Activated T-cell treated with anti-CD3 and anti-CD28 coated beads, Interleukin-2, amount 50 U/mL, for 24 hours (primary cell): ENCODE measurements at regions not wholly inside any gene's neighbourhood (a gene's known extent, or its start where the extent isn't known, plus 50 kb on each side); places are given as distances from the start of the nearest gene placed in this dataset.

Experiments
- DNase-seq: peaks from one replicate; pipeline ENCODE4 v3.0.0-alpha.2; 2020
- H3K27ac Mint-ChIP-seq: 2 replicates; pipeline ENCODE4 v1.8.0; 2020; ENCODE audit warnings: mild to moderate bottlenecking, mixed read lengths
- H3K27me3 Mint-ChIP-seq: 2 replicates; pipeline ENCODE4 v1.8.0; 2020; ENCODE audit warnings: mixed read lengths
- H3K36me3 Mint-ChIP-seq: 2 replicates; pipeline ENCODE4 v1.8.0; 2020; ENCODE audit warnings: low read depth, mixed read lengths
- H3K4me1 Mint-ChIP-seq: 2 replicates; pipeline ENCODE4 v1.8.0; 2020; ENCODE audit warnings: low read depth, mixed read lengths
- H3K4me3 Mint-ChIP-seq: 2 replicates; pipeline ENCODE4 v1.8.0; 2020; ENCODE audit warnings: mild to moderate bottlenecking, moderate library complexity, mixed read lengths
- H3K9me3 Mint-ChIP-seq: 2 replicates; pipeline ENCODE4 v1.8.0; 2020; ENCODE audit warnings: mixed read lengths

DNA sequence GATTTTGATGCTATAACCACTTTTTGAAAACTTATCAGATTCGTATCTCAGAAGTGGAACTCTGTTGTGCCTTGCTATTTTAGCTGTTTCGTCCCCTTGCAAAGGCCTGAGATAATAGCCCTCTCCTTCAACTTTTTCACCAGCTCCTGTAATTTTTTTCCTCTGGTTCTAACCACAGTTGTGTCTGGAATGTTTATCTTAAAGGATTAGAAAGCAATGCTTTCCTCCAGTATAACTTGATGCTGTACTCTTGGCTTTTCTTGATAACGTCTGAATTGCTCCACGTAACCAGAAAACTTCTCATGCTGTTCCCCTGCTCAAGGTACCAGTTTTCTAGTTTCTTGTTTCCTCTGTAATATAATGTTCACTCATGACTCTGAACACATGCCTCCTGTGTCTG lies 209.4 kb downstream of the DTWD2 start:
- no peaks in the 10 kb centered on the region for H3K9me3 Mint-ChIP-seq
- no peaks in the 10 kb centered on the region for H3K4me1 Mint-ChIP-seq
- no peaks in the 10 kb centered on the region for H3K27me3 Mint-ChIP-seq
- H3K4me3 Mint-ChIP-seq: no peak overlapping the region
- DNase-seq: no peak
- H3K27ac Mint-ChIP-seq: no peak overlapping the region
- H3K36me3 Mint-ChIP-seq: no peaks in the 10 kb centered on the region

DNA sequence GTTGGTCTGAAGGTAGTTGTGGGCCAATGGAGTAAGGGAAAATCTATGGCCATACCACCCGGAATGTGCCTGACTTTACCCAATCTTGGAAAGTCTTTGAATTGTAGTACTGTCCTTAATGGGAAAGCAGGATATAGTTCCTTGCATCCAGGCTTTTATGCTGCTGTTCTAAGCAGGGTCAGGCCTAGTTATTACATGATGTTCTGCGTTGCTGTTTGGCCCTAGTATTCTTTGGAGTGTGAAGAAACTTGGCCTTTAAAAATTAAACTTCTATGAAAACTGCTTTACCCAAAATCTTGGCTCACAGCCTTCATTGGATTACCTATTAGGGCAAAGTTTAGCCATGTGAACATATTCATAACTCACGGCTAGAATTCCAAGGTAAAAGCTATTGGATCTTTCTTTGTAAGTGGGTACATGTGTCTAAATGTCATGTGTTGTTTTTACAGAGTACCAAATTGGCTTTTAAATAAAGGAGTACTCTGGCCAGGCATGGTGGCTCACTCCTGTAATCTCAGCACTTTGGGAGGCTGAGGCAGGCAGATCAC lies 211.1 kb downstream of the DTWD2 start:
- Mint-ChIP-seq H3K27me3 (no peaks in the 10 kb centered on the region), H3K4me3 (no peak overlapping the region), H3K36me3 (no peaks in the 10 kb centered on the region), H3K4me1 (no peaks in the 10 kb centered on the region), H3K27ac (no peak overlapping the region), H3K9me3 (no peaks in the 10 kb centered on the region)
- DNase-seq: no peak

DNA sequence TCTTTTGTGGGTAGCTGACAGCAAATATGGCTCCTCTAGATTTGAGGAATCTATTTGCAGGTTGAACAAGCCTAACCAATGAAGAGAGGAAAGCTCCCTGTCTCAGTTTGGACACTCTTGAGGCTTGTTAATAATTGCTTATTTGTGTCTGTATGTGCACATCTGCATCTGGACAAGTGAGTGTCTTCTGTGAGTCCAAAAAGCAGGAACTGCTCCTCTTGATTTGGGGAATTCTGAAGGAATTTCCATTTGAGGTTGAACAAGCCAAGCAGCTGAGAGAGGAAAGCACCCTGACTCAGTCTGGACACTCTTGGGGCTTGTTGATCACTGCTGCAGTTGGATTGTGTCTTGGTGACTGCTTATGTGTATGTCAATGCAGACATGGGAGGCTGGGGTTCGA lies 211.6 kb downstream of the DTWD2 start:
- no peak overlapping the region for H3K27ac Mint-ChIP-seq

DNA sequence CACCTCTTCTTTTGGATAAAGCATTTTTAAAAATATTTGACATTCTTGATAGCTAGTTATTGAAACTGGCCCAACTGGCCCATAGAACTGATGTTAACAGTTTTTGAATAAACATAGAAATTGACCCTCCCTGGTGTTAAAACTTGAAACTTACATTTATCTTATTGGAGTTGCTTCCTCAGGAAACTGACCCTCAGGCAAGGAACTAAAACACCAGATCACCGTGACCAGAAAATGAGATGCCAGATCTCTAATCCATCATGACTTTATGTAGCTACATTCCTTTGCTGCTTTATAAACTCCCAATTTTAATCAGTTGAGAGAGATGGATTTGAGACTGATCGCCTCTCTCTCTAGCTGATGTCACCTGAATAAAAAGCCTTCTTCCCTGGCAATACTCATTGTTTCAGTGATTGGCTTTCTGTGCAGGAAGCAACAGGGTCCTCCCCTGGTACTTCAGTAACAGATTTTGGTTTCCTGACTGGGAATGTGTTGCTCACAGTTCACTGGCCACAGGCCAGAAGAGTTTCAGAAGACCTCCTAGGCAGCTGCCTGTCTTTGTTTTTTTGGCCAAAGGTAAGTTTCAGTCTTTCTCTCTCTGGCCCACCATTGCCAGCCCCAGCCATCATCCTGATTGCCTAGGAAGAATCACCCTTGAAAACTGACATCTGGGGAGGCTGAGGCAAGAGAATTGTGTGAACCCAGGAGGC lies 212.4 kb downstream of the DTWD2 start:
- no peaks in the 10 kb centered on the region for H3K36me3 Mint-ChIP-seq
- no peak overlapping the region for H3K27ac Mint-ChIP-seq
- H3K9me3 Mint-ChIP-seq: no peaks in the 10 kb centered on the region
- no peak overlapping the region for H3K4me3 Mint-ChIP-seq
- H3K4me1 Mint-ChIP-seq: no peaks in the 10 kb centered on the region
- H3K27me3 Mint-ChIP-seq: peaks cover 6% of the 10 kb centered on the region
- DNase-seq: no peak

More for the DNA sequence above, 211.6 kb downstream of the DTWD2 start:
- H3K9me3 Mint-ChIP-seq: no peaks in the 10 kb centered on the region
- H3K36me3 Mint-ChIP-seq: no peaks in the 10 kb centered on the region
- DNase-seq: no peak
- H3K4me3 Mint-ChIP-seq: no peak overlapping the region
- H3K27me3 Mint-ChIP-seq: peaks cover 1% of the 10 kb centered on the region
- no peaks in the 10 kb centered on the region for H3K4me1 Mint-ChIP-seq

DNA sequence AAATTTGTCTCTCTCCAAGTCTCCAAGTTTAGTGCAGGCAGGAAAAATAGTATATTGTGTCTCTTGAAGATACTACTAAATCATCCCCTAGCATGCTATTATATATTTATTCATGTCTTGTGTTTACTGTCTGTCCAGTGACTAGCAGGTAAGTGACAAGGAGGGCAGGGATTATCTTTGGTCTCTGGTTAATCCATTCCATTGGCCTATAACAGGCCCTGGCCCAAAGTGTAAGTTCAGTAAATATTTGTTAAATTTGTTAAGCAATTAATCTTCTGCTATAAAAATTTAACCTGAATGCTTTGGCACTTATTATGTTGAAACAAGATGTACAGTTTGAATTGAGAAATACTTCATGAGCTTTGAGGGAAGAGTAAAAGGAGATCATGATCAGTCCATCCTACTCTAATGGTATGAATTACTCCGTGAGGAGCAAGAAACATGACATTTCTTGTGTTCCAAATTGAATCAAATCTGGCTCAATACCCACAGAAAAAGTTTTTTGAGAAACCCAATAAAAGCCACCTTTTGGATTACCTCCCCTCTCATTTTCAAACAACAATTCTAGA lies 219.7 kb downstream of the DTWD2 start:
- Mint-ChIP-seq H3K9me3 (peaks cover 3% of the 10 kb centered on the region), H3K27ac (no peak overlapping the region), H3K36me3 (no peaks in the 10 kb centered on the region), H3K4me3 (no peak overlapping the region), H3K27me3 (peaks cover 6% of the 10 kb centered on the region), H3K4me1 (no peaks in the 10 kb centered on the region)
- no peak for DNase-seq

DNA sequence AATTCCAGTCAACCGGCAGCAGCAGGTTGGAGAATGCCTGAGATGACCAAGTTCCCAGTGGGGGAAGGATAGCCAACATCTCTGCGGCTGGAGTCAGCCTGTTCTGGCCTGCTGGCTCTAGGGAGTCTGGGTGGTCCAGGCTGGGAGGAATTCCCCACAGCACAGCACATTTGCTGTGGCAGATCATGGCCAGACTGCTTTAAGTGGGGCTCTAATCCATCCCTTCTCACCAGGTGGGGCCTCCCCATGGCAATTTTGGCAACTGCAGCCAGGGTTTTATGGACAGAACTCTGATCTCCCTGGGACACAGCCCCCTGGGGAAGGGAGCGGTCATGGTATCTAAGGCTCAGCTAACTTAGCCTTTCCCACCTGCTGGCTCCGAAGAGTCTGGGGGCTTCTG lies 226.1 kb downstream of the DTWD2 start:
- H3K4me1 Mint-ChIP-seq: no peaks in the 10 kb centered on the region
- no peaks in the 10 kb centered on the region for H3K27me3 Mint-ChIP-seq
- H3K9me3 Mint-ChIP-seq: peaks cover 5% of the 10 kb centered on the region
- DNase-seq: no peak
- no peaks in the 10 kb centered on the region for H3K36me3 Mint-ChIP-seq
- H3K4me3 Mint-ChIP-seq: no peak overlapping the region
- no peak overlapping the region for H3K27ac Mint-ChIP-seq

DNA sequence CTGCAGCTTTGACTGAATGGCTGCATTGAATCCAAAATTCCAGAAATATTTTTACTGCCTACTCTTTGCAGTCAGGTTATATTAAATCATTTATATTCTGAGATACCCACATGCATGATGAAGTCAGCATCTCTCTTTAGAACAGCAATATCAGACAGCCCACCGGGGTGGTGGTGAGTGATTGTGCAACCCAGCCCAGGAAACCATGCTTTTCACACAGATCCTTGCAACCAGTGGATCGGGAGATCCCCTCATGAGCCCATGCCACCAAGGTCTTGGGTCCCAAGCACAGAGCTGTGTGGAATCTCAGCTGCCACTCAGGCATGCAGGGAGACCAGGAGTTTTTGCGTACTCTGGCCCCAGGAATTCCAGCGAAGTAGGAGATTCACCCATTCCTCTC lies 226.5 kb downstream of the DTWD2 start:
- DNase-seq: no peak
- Mint-ChIP-seq H3K27ac (no peak overlapping the region), H3K27me3 (no peaks in the 10 kb centered on the region), H3K36me3 (no peaks in the 10 kb centered on the region), H3K4me1 (no peaks in the 10 kb centered on the region), H3K9me3 (peaks cover 5% of the 10 kb centered on the region), H3K4me3 (no peak overlapping the region)

DNA sequence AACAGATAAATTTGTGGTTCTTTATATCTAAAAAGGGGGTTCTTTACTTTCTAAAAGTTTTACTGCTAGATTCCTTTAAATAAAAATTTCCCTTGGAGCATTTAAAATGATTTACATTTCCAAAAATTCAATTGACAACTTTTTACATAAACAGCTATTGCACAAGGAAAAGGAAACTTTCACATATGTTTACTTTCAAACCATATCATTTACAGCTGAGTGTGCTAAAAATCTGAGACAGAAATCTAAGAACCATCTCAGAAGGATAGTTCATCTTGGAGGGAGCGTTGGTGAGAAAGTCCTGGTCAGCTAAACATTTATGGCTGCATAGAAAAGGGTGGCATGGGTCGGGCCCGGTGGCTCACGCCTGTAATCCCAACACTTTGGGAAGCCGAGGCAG lies 235.4 kb downstream of the DTWD2 start:
- Mint-ChIP-seq H3K9me3 (peaks cover 2% of the 10 kb centered on the region), H3K4me1 (no peaks in the 10 kb centered on the region), H3K27ac (no peak overlapping the region), H3K4me3 (no peak overlapping the region), H3K36me3 (no peaks in the 10 kb centered on the region), H3K27me3 (no peaks in the 10 kb centered on the region)
- no peak for DNase-seq

DNA sequence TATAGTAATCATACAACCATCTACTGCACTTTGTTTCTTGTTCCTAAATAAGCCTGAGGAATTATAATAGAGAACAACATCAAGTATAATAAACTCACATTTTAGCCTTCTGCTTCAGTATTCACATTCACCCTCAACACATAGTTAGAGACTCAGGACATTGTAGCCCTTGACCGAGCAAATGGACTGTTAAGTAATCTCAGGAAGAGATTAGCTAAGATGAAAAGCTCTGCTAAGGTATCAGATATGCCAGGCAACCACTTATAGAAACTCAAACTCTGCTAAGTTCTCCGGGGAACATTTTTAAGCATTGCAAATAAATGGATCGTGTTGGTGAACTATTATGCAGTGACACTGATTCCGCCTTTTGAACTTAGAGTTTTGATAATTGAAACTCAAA lies 252.0 kb downstream of the DTWD2 start:
- H3K9me3 Mint-ChIP-seq: peaks cover 9% of the 10 kb centered on the region
- no peaks in the 10 kb centered on the region for H3K4me1 Mint-ChIP-seq
- DNase-seq: no peak
- no peak overlapping the region for H3K27ac Mint-ChIP-seq
- H3K4me3 Mint-ChIP-seq: no peak overlapping the region
- H3K27me3 Mint-ChIP-seq: no peaks in the 10 kb centered on the region
- H3K36me3 Mint-ChIP-seq: no peaks in the 10 kb centered on the region

DNA sequence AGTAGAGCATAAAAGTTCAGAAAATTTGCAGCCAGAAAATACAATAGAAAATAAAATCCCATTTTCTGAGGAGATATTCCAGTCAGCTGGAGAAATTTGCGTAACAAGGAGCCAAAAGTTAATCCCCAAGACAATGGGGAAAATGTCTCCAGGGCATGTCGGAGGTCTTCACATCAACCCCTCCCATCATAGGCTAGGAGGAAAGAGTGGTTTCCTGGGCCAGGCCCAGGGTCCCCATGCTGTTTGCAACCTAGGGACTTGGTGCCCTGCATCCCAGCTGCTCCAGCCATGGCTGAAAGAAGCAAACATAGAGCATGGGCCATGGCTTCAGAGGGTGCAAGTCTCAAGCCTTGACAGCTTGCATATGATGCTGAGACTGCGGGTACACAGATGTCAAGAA lies 255.0 kb downstream of the DTWD2 start:
- Mint-ChIP-seq H3K27me3 (no peaks in the 10 kb centered on the region), H3K27ac (no peak overlapping the region), H3K4me3 (no peak overlapping the region), H3K4me1 (no peaks in the 10 kb centered on the region), H3K36me3 (no peaks in the 10 kb centered on the region), H3K9me3 (peaks cover 9% of the 10 kb centered on the region)
- no peak for DNase-seq

DNA sequence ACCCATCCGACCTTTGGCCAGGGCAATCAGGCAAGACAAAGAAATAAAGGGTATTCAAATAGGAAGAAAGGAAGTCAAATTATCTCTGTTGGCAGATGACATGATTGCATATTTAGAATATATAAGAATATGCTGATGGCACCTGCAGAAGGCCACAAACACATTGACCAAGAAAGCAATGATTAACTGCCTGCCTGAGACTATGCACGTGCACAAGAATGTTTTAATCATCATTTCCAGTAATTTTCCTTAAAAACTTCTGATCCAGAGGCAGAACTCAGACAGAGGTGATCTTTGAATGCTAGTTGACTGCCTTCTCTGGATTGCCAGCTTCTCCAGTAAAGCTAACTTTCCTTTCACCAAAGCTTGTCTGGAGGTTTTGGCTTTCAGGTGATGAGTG lies 260.2 kb downstream of the DTWD2 start:
- Mint-ChIP-seq H3K9me3 (no peaks in the 10 kb centered on the region), H3K4me3 (no peak overlapping the region), H3K27ac (no peak overlapping the region), H3K4me1 (no peaks in the 10 kb centered on the region), H3K36me3 (no peaks in the 10 kb centered on the region), H3K27me3 (no peaks in the 10 kb centered on the region)
- DNase-seq: no peak

DNA sequence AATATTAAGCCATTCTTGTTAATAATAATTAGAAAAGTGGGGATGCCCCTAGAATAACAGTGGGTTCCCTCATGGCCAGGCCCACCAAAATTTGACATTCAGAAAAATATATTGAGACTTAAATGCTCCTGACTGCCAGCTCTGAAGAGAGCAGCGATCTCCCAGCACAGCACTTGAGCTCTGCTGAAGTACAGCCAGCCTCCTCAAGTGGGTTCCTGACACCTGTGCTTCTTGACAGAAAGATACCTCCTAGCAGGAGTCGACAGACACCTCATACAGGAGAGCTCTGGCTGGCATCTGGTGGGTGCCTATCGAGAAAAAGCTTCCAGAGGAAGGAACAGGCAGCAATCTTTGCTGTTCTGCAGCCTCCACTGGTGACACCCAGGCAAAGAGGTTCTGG lies 261.5 kb downstream of the DTWD2 start:
- H3K4me1 Mint-ChIP-seq: no peaks in the 10 kb centered on the region
- no peak overlapping the region for H3K27ac Mint-ChIP-seq
- no peak overlapping the region for H3K4me3 Mint-ChIP-seq
- no peaks in the 10 kb centered on the region for H3K27me3 Mint-ChIP-seq
- H3K36me3 Mint-ChIP-seq: no peaks in the 10 kb centered on the region
- DNase-seq: no peak
- no peaks in the 10 kb centered on the region for H3K9me3 Mint-ChIP-seq

DNA sequence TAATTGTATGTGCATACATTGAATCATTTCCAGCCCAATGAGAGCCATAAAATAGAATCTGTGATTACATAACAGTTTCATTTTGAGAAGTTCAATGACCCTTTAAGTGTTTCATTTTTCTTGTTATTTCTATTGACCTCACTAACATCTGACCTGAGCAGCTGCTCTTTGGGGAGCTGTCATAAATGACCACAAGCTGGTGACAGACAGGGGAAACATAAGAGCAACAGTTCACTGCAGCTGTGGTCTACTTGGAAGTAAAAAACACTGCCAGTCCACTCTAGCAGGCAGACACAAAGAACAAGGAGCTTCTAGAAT lies 265.4 kb downstream of the DTWD2 start:
- Mint-ChIP-seq H3K27me3 (no peaks in the 10 kb centered on the region), H3K27ac (no peak overlapping the region), H3K4me1 (no peaks in the 10 kb centered on the region), H3K36me3 (no peaks in the 10 kb centered on the region), H3K4me3 (no peak overlapping the region), H3K9me3 (peaks cover 4% of the 10 kb centered on the region)
- no peak for DNase-seq

DNA sequence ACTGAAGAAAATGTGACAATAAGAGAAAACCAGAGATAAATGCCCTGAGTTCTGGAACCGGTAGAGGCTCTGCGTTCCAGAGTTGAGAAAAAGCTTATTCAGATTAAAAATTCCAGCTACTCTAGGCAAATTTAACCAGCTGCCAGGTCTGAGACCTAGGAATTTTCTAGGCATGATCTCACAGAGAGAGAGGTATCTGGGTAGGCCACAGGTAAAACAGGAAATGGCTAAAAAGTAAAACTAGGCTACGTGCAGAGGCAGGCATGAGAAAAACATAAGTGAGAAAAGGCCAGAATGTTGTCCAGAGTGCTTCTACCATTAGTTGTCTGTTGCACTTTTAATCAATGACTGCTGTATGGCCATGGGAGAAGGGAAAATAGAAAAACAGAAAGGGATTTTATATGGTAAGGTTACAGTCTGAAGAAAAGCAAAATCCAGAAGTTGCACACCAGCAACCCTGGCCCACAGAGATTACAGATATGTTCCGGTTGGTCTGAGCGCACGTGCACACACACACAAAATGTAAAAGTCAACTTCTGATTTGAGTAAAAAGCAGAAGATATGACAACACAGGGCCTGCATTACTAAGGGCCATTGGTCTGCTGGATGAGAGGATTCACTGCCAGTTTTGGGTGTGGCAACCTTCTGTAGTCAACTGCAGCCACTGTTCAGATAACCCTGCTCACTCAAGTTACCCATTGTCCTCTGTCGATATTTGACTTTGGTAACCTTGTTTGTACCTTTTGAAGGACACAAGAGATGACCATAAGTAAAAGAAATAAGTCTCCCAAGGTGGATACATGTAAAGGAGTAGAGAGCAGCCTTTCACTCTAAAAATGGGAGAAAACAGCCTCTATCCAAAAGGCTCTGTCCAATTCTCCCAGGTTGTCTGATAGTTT lies 266.0 kb downstream of the DTWD2 start:
- Mint-ChIP-seq H3K9me3 (peaks cover 5% of the 10 kb centered on the region), H3K36me3 (no peaks in the 10 kb centered on the region), H3K27ac (no peak overlapping the region), H3K4me1 (no peaks in the 10 kb centered on the region), H3K4me3 (no peak overlapping the region), H3K27me3 (no peaks in the 10 kb centered on the region)
- DNase-seq: no peak

DNA sequence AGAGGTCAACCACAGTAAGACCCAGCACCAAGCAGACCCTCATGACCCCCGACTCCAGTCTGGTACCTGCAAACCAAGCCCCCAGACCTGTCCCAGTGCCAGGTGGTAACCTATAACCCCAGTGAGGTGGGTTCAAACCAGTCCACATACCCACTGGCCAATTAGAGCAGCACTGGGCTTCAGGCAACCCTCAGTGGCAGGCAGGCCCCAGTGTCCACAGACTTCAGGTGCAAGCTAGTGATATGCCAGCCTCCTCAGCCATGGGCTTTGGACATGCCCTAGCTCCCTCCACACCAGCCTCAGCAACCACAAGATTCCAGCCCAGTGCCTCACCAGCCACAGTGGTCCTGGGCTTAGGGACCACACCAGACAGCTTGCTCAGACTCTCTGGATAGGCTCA lies 276.6 kb downstream of the DTWD2 start:
- Mint-ChIP-seq H3K9me3 (peaks cover 24% of the 10 kb centered on the region), H3K4me3 (no peak overlapping the region), H3K36me3 (no peaks in the 10 kb centered on the region), H3K4me1 (no peaks in the 10 kb centered on the region), H3K27ac (no peak overlapping the region), H3K27me3 (no peaks in the 10 kb centered on the region)
- no peak for DNase-seq
